HAP-1 (cell line): ENCODE measurements at regions not wholly inside any gene's neighbourhood (a gene's known extent, or its start where the extent isn't known, plus 50 kb on each side); places are given as distances from the start of the nearest gene placed in this dataset.
"Not testable (repeated sequence)": the region's sequence is repeated elsewhere in the genome, so short reads cannot be mapped to it uniquely, and the experiment has no call there.

Source experiments
- DNase-seq, 2 experiments: peaks; one replicate each; pipeline ENCODE4 v3.0.0-alpha.2; 2016 to 2020; ENCODE audit warnings: low spot score in 2 of 2
- H3K27me3 ChIP-seq: fragments of 250-450 bp; sonication (Bioruptor Pico); 2 replicates; pipeline ENCODE4 v1.5.1; 2020; ENCODE audit warnings: low read depth, mild to moderate bottlenecking, moderate library complexity
- H3K36me3 ChIP-seq: fragments of 250-450 bp; sonication (Bioruptor Pico); replicated peaks from 2 replicates; pipeline ENCODE4 v1.5.1; 2020; ENCODE audit warnings: mild to moderate bottlenecking
- H3K4me1 ChIP-seq: fragments of 250-450 bp; sonication (Bioruptor Pico); 2 replicates; pipeline ENCODE4 v1.5.1; 2020; ENCODE audit warnings: mild to moderate bottlenecking
- H3K4me3 ChIP-seq: fragments of 250-450 bp; sonication (Bioruptor Pico); 2 replicates; pipeline ENCODE4 v1.5.1; 2020; ENCODE audit warnings: mild to moderate bottlenecking, moderate library complexity
- H3K9me3 ChIP-seq: fragments of 250-450 bp; sonication (Bioruptor Pico); 2 replicates; pipeline ENCODE4 v1.5.1; 2020; ENCODE audit warnings: mild to moderate bottlenecking, moderate library complexity
- in situ Hi-C: fragments of 300-500 bp; cut with MboI; formaldehyde crosslinking; loops from 3 replicates; pipeline ENCODE4 v1.14.3; 2020; ENCODE audit warnings: low sequenced_read_pairs, inconsistent platforms, mixed read lengths

- in situ Hi-C loops: loop anchor here (5.0 to 10.0 kb wide), 2 partner anchors 140 to 1112 kb away; no protein-coding TSS in a partner anchor
- Histone ChIP-seq H3K36me3 (no peaks in the 10 kb centered on the region), H3K4me3 (no peak overlapping the region), H3K9me3 (no peaks in the 10 kb centered on the region), H3K27me3 (peaks cover 4% of the 10 kb centered on the region; the same call in 1 of the 2 replicates), H3K4me1 (no peaks in the 10 kb centered on the region)
- DNase-seq: peak; percentile 76 to 80
These were observed 91.4 kb upstream of the CYRIA start for GRCh38 chr2:16756831-16757644.

GRCh38 chr2:16755442-16755841 is 89.8 kb upstream of the CYRIA start:
- Histone ChIP-seq H3K36me3 (no peaks in the 10 kb centered on the region), H3K4me3 (no peak overlapping the region), H3K9me3 (no peaks in the 10 kb centered on the region), H3K4me1 (no peaks in the 10 kb centered on the region), H3K27me3 (no peaks in the 10 kb centered on the region)
- DNase-seq: no peak
- in situ Hi-C loops: loop anchor here (5.0 to 10.0 kb wide), 2 partner anchors 138 to 1111 kb away; no protein-coding TSS in a partner anchor

- H3K9me3 ChIP-seq, H3K4me1 ChIP-seq, H3K4me3 ChIP-seq, DNase-seq, H3K36me3 ChIP-seq, H3K27me3 ChIP-seq: not testable (repeated sequence)
- in situ Hi-C loops: loop anchor here (10.0 kb wide), 1 partner anchor 1108 kb away; no protein-coding TSS in a partner anchor
These were observed 87.4 kb upstream of the CYRIA start for GRCh38 chr2:16753025-16753424.

- H3K27me3 ChIP-seq, H3K4me1 ChIP-seq, H3K4me3 ChIP-seq, H3K9me3 ChIP-seq, H3K36me3 ChIP-seq, DNase-seq: not testable (repeated sequence)
- in situ Hi-C loops: loop anchor here (10.0 kb wide), 1 partner anchor 1106 kb away; no protein-coding TSS in a partner anchor
These were observed 85.2 kb upstream of the CYRIA start for GRCh38 chr2:16750925-16751214.

GRCh38 chr2:16750175-16750924 is 84.7 kb upstream of the CYRIA start:
- no peak overlapping the region for H3K4me3 ChIP-seq
- DNase-seq: no peak
- in situ Hi-C loops: loop anchor here (10.0 kb wide), 1 partner anchor 1106 kb away; no protein-coding TSS in a partner anchor
- no peaks in the 10 kb centered on the region for H3K36me3 ChIP-seq
- no peaks in the 10 kb centered on the region for H3K4me1 ChIP-seq
- H3K9me3 ChIP-seq: no peaks in the 10 kb centered on the region
- no peaks in the 10 kb centered on the region for H3K27me3 ChIP-seq

- H3K27me3 ChIP-seq, H3K4me1 ChIP-seq, DNase-seq, H3K9me3 ChIP-seq, in situ Hi-C loops, H3K4me3 ChIP-seq, H3K36me3 ChIP-seq: not testable (repeated sequence)
These were observed 83.1 kb upstream of the CYRIA start for GRCh38 chr2:16748511-16749266.

- H3K4me1 ChIP-seq: no peaks in the 10 kb centered on the region
- no peaks in the 10 kb centered on the region for H3K36me3 ChIP-seq
- no peak for DNase-seq
- in situ Hi-C loops: no loop called here
- no peaks in the 10 kb centered on the region for H3K9me3 ChIP-seq
- H3K27me3 ChIP-seq: no peaks in the 10 kb centered on the region
- H3K4me3 ChIP-seq: no peak overlapping the region
These were observed 82.1 kb upstream of the CYRIA start for GRCh38 chr2:16747689-16748088.

- Histone ChIP-seq H3K36me3 (no peaks in the 10 kb centered on the region), H3K4me3 (no peak overlapping the region), H3K4me1 (no peaks in the 10 kb centered on the region), H3K27me3 (no peaks in the 10 kb centered on the region), H3K9me3 (no peaks in the 10 kb centered on the region)
- DNase-seq: no peak
- in situ Hi-C loops: no loop called here
These were observed 81.6 kb upstream of the CYRIA start for GRCh38 chr2:16747257-16747656.

- no peaks in the 10 kb centered on the region for H3K36me3 ChIP-seq
- no peak overlapping the region for H3K4me3 ChIP-seq
- H3K4me1 ChIP-seq: no peaks in the 10 kb centered on the region
- in situ Hi-C loops: no loop called here
- DNase-seq: no peak
- no peaks in the 10 kb centered on the region for H3K9me3 ChIP-seq
- no peaks in the 10 kb centered on the region for H3K27me3 ChIP-seq
These were observed 81.2 kb upstream of the CYRIA start for GRCh38 chr2:16746833-16747232.

GRCh38 chr2:16746329-16746728 is 80.7 kb upstream of the CYRIA start:
- Histone ChIP-seq H3K4me3 (no peak overlapping the region), H3K4me1 (no peaks in the 10 kb centered on the region), H3K36me3 (no peaks in the 10 kb centered on the region), H3K27me3 (no peaks in the 10 kb centered on the region), H3K9me3 (no peaks in the 10 kb centered on the region)
- in situ Hi-C loops: no loop called here
- no peak for DNase-seq

GRCh38 chr2:16745466-16745865 is 79.8 kb upstream of the CYRIA start:
- no peaks in the 10 kb centered on the region for H3K27me3 ChIP-seq
- no peak for DNase-seq
- in situ Hi-C loops: no loop called here
- H3K9me3 ChIP-seq: no peaks in the 10 kb centered on the region
- H3K4me3 ChIP-seq: no peak overlapping the region
- H3K36me3 ChIP-seq: no peaks in the 10 kb centered on the region
- H3K4me1 ChIP-seq: no peaks in the 10 kb centered on the region

- H3K4me1 ChIP-seq: no peaks in the 10 kb centered on the region
- H3K4me3 ChIP-seq: no peak overlapping the region
- no peaks in the 10 kb centered on the region for H3K36me3 ChIP-seq
- no peaks in the 10 kb centered on the region for H3K9me3 ChIP-seq
- in situ Hi-C loops: no loop called here
- H3K27me3 ChIP-seq: no peaks in the 10 kb centered on the region
- DNase-seq: no peak
These were observed 78.9 kb upstream of the CYRIA start for GRCh38 chr2:16744521-16744920.

- no peak overlapping the region for H3K4me3 ChIP-seq
- no peak for DNase-seq
- in situ Hi-C loops: no loop called here
- H3K36me3 ChIP-seq: no peaks in the 10 kb centered on the region
- no peaks in the 10 kb centered on the region for H3K9me3 ChIP-seq
- no peaks in the 10 kb centered on the region for H3K4me1 ChIP-seq
- H3K27me3 ChIP-seq: no peaks in the 10 kb centered on the region
These were observed 76.4 kb upstream of the CYRIA start for GRCh38 chr2:16742026-16742425.

- Histone ChIP-seq H3K36me3 (no peaks in the 10 kb centered on the region), H3K4me3 (no peak overlapping the region), H3K4me1 (no peaks in the 10 kb centered on the region), H3K27me3 (no peaks in the 10 kb centered on the region), H3K9me3 (no peaks in the 10 kb centered on the region)
- no peak for DNase-seq
- in situ Hi-C loops: no loop called here
These were observed 75.9 kb upstream of the CYRIA start for GRCh38 chr2:16741498-16741897.
